Fibroblast of lung (primary cell): ENCODE measurements at regions not wholly inside any gene's neighbourhood (a gene's known extent, or its start where the extent isn't known, plus 50 kb on each side); places are given as distances from the start of the nearest gene placed in this dataset.

Experiments
- DNase-seq, 2 donors: peaks; one replicate each; pipeline versions ENCODE4 v3.0.0 to v3.0.0-alpha.2; 2010; ENCODE audit warnings: low read depth in 2 of 2
- H2AFZ ChIP-seq: 2 replicates; pipeline ENCODE4 v1.5.1; 2012; ENCODE audit warnings: low read length, control low read depth, inconsistent platforms
- H3K27ac ChIP-seq: 2 replicates; pipeline ENCODE4 v1.5.1; 2011; ENCODE audit warnings: low read length, control low read depth; ENCODE audit not compliant: insufficient read depth
- H3K27me3 ChIP-seq: 2 replicates; pipeline ENCODE4 v1.5.1; 2011; ENCODE audit warnings: mild to moderate bottlenecking, low read length; ENCODE audit not compliant: control insufficient read depth, insufficient read depth
- H3K36me3 ChIP-seq: 2 replicates; pipeline ENCODE4 v1.5.1; 2011; ENCODE audit warnings: low read length; ENCODE audit not compliant: control insufficient read depth, insufficient read depth
- H3K4me1 ChIP-seq: 2 replicates; pipeline ENCODE4 v1.5.1; 2011; ENCODE audit warnings: low read length; ENCODE audit not compliant: control insufficient read depth, insufficient read depth; ENCODE audit errors: extremely low read depth
- H3K4me2 ChIP-seq: 2 replicates; pipeline ENCODE4 v1.5.1; 2011; ENCODE audit warnings: low read length, control low read depth; ENCODE audit not compliant: insufficient read depth; ENCODE audit errors: extremely low read depth
- H3K4me3 ChIP-seq, 4 experiments: fragments of 200-600 bp in 1 of 4; sonication (generic) in 1 of 4; replicated peaks in 1 of 4; 2 replicates each; pipeline ENCODE4 v1.5.1; 2011 to 2016; ENCODE audit warnings: low read length in 4 of 4, low read depth in 3 of 4, mild to moderate bottlenecking in 3 of 4, control low read depth in 2 of 4, inconsistent platforms in 1 of 4, mixed read lengths in 1 of 4; ENCODE audit not compliant: insufficient read depth in 1 of 4; ENCODE audit errors: control extremely low read depth in 1 of 4
- H3K79me2 ChIP-seq: 2 replicates; pipeline ENCODE4 v1.5.1; 2012; ENCODE audit warnings: mild to moderate bottlenecking, low read length, inconsistent platforms; ENCODE audit not compliant: control insufficient read depth, insufficient read depth
- H3K9ac ChIP-seq: 2 replicates; pipeline ENCODE4 v1.5.1; 2011; ENCODE audit warnings: mild to moderate bottlenecking, low read length, control low read depth; ENCODE audit not compliant: insufficient read depth
- H3K9me3 ChIP-seq: 2 replicates; pipeline ENCODE4 v1.5.1; 2012; ENCODE audit warnings: low read depth, low read length; ENCODE audit not compliant: control insufficient read depth, insufficient read depth
- H4K20me1 ChIP-seq: 2 replicates; pipeline ENCODE4 v1.5.1; 2011; ENCODE audit warnings: low read length; ENCODE audit not compliant: control insufficient read depth, insufficient read depth; ENCODE audit errors: extremely low read depth
- EZH2 ChIP-seq: IDR thresholded peaks from 2 replicates; pipeline ENCODE4 v1.5.1; 2012; ENCODE audit warnings: low read length, control low read depth, mild to moderate bottlenecking; ENCODE audit errors: missing control alignments
- TF ChIP-seq, protein P1 (sequence below), 2 donors: IDR thresholded peaks in 1 of 2; conservative IDR thresholded peaks in 1 of 2; 1 replicate in 1 of 2; 2 replicates in 1 of 2; pipeline ENCODE4 v1.5.1; 2011 to 2012; ENCODE audit warnings: low read length in 2 of 2, control low read depth in 1 of 2, inconsistent platforms in 1 of 2, low read depth in 1 of 2, mild to moderate bottlenecking in 1 of 2

GRCh38 chr2:19128148-19128547 lies 230.3 kb downstream of the OSR1 start:
- no peak overlapping the region for H2AFZ ChIP-seq
- H3K9me3 ChIP-seq, result no peaks in the 10 kb centered on the region
- H3K9ac ChIP-seq, result no peak overlapping the region
- no peak for DNase-seq
- TF ChIP-seq, protein P1, sequence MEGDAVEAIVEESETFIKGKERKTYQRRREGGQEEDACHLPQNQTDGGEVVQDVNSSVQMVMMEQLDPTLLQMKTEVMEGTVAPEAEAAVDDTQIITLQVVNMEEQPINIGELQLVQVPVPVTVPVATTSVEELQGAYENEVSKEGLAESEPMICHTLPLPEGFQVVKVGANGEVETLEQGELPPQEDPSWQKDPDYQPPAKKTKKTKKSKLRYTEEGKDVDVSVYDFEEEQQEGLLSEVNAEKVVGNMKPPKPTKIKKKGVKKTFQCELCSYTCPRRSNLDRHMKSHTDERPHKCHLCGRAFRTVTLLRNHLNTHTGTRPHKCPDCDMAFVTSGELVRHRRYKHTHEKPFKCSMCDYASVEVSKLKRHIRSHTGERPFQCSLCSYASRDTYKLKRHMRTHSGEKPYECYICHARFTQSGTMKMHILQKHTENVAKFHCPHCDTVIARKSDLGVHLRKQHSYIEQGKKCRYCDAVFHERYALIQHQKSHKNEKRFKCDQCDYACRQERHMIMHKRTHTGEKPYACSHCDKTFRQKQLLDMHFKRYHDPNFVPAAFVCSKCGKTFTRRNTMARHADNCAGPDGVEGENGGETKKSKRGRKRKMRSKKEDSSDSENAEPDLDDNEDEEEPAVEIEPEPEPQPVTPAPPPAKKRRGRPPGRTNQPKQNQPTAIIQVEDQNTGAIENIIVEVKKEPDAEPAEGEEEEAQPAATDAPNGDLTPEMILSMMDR (conservative IDR thresholded peaks at IDR 0.05 in 1 of 2, IDR thresholded peaks at IDR 0.05 in 1 of 2; ENCODE audit: low read depth in 1 of 2, low read length in 2 of 2), result no peak
- no peak for TF ChIP-seq EZH2
- H3K4me1 ChIP-seq, result peaks cover 20% of the 10 kb centered on the region
- H3K4me2 ChIP-seq, result no peak overlapping the region
- no peak overlapping the region for H3K27ac ChIP-seq
- no peaks in the 10 kb centered on the region for H3K79me2 ChIP-seq
- H3K4me3 ChIP-seq, result no peak overlapping the region
- H3K27me3 ChIP-seq, result no peaks in the 10 kb centered on the region
- H3K36me3 ChIP-seq, result no peaks in the 10 kb centered on the region
- no peaks in the 10 kb centered on the region for H4K20me1 ChIP-seq

- no peak for DNase-seq
- TF ChIP-seq, protein P1 (conservative IDR thresholded peaks at IDR 0.05 in 1 of 2, IDR thresholded peaks at IDR 0.05 in 1 of 2; ENCODE audit: low read depth in 1 of 2, low read length in 2 of 2), result no peak
- no peak for TF ChIP-seq EZH2
- Histone ChIP-seq H3K79me2 (no peaks in the 10 kb centered on the region), H3K27ac (no peak overlapping the region), H3K4me3 (no peak overlapping the region), H3K27me3 (no peaks in the 10 kb centered on the region), H3K36me3 (no peaks in the 10 kb centered on the region), H2AFZ (no peak overlapping the region), H4K20me1 (no peaks in the 10 kb centered on the region), H3K9ac (no peak overlapping the region), H3K4me2 (no peak overlapping the region), H3K4me1 (peaks cover 20% of the 10 kb centered on the region), H3K9me3 (no peaks in the 10 kb centered on the region)
These were observed 230.8 kb downstream of the OSR1 start for GRCh38 chr2:19127616-19128015.

- Histone ChIP-seq H2AFZ (no peak overlapping the region), H3K4me1 (peaks cover 17% of the 10 kb centered on the region), H3K4me2 (no peak overlapping the region)
These were observed 232.3 kb downstream of the OSR1 start for GRCh38 chr2:19125901-19126680.

More at GRCh38 chr2:19125901-19126680, 232.3 kb downstream of the OSR1 start:
- DNase-seq, result no peak
- TF ChIP-seq, protein P1 (conservative IDR thresholded peaks at IDR 0.05 in 1 of 2, IDR thresholded peaks at IDR 0.05 in 1 of 2; ENCODE audit: low read depth in 1 of 2, low read length in 2 of 2), result no peak
- no peak for TF ChIP-seq EZH2
- Histone ChIP-seq H3K9ac (no peak overlapping the region), H3K36me3 (no peaks in the 10 kb centered on the region), H3K4me3 (no peak overlapping the region), H3K79me2 (no peaks in the 10 kb centered on the region), H3K9me3 (no peaks in the 10 kb centered on the region), H3K27me3 (no peaks in the 10 kb centered on the region), H4K20me1 (no peaks in the 10 kb centered on the region), H3K27ac (no peak overlapping the region)
